Nephron progenitor cell (in vitro differentiated cells): ENCODE measurements at regions not wholly inside any gene's neighbourhood (a gene's known extent, or its start where the extent isn't known, plus 50 kb on each side); places are given as distances from the start of the nearest gene placed in this dataset.
A peak's percentile ranks its signal among the peaks of the same experiment; 100 is the strongest.

Experiments
- DNase-seq: peaks from one replicate; pipeline ENCODE4 v3.0.0; 2021
- H3K27ac Mint-ChIP-seq: 2 replicates; pipeline ENCODE4 v1.8.0; 2021; ENCODE audit warnings: mild to moderate bottlenecking, moderate library complexity, mixed read lengths
- H3K27me3 Mint-ChIP-seq: 2 replicates; pipeline ENCODE4 v1.8.0; 2021; ENCODE audit warnings: mild to moderate bottlenecking, low read depth, mixed read lengths; ENCODE audit not compliant: poor library complexity
- H3K36me3 Mint-ChIP-seq: 2 replicates; pipeline ENCODE4 v1.8.0; 2021; ENCODE audit warnings: low read depth, mixed read lengths
- H3K4me1 Mint-ChIP-seq: 2 replicates; pipeline ENCODE4 v1.8.0; 2021; ENCODE audit warnings: mixed read lengths
- H3K4me3 Mint-ChIP-seq: 2 replicates; pipeline ENCODE4 v1.8.0; 2021; ENCODE audit warnings: mild to moderate bottlenecking, moderate library complexity, mixed read lengths
- H3K9me3 Mint-ChIP-seq: 2 replicates; pipeline ENCODE4 v1.8.0; 2021; ENCODE audit warnings: mild to moderate bottlenecking, moderate library complexity, mixed read lengths
- TF ChIP-seq, protein P1 (sequence below): fragments of 200-600 bp; sonication (generic); IDR thresholded peaks from 2 replicates; pipeline ENCODE4 v1.5.0; 2021; ENCODE audit warnings: antibody characterized with exemption

DNA sequence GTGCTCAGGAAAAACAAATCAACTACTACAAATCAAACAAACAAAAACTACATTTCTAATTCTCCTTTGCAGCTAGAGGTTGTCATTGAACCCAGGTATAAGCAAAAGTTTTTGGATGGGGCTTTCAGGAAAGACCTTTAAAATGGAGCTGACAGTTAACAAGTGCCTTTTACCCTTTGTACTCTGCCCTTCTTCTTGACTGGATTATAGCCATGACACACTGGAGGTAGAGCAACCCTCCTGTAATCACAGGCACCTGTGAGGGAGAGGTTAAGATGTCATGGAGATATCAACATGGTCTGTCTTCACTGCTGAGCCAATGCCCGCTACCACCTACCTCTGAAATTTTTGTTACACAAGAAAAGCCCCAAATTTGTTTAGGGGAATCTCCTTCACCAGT is 100.0 kb upstream of the GLS start:
- Mint-ChIP-seq H3K27me3 (peaks cover 2% of the 10 kb centered on the region), H3K4me1 (peaks cover 12% of the 10 kb centered on the region), H3K9me3 (peaks cover 65% of the 10 kb centered on the region), H3K4me3 (no peak overlapping the region), H3K27ac (no peak overlapping the region), H3K36me3 (peaks cover 4% of the 10 kb centered on the region)
- TF ChIP-seq, protein P1, sequence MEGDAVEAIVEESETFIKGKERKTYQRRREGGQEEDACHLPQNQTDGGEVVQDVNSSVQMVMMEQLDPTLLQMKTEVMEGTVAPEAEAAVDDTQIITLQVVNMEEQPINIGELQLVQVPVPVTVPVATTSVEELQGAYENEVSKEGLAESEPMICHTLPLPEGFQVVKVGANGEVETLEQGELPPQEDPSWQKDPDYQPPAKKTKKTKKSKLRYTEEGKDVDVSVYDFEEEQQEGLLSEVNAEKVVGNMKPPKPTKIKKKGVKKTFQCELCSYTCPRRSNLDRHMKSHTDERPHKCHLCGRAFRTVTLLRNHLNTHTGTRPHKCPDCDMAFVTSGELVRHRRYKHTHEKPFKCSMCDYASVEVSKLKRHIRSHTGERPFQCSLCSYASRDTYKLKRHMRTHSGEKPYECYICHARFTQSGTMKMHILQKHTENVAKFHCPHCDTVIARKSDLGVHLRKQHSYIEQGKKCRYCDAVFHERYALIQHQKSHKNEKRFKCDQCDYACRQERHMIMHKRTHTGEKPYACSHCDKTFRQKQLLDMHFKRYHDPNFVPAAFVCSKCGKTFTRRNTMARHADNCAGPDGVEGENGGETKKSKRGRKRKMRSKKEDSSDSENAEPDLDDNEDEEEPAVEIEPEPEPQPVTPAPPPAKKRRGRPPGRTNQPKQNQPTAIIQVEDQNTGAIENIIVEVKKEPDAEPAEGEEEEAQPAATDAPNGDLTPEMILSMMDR, result no peak
- no peak for DNase-seq

DNA sequence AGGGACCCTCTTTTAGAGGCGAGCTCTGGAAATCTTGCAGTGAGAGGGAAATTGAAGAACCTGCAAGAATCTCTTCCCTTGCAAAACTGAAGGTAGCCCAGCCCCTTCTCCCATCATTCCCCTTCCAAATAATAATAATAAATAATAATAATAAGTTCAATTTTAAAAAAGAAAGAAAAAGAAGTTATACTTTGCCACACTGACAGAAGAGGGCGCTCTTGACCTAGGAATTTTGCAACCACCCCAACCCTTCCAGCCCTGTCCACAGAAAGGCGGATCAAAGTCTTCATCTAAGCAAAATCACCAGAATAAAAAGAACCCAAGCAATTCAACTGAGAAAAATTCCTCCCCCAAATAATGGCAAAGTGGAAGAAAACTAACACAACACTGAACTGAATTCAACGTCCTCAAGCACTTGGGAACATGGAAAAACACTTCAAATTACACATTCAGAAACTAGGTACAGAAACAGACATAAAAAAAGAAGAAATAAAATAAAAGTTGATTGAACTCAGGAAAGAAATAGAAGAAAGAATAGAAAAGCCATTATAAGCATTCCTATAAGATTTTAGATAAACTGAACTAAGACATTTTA is 98.9 kb upstream of the GLS start:
- peak overlapping the region; percentile 10 for H3K27ac Mint-ChIP-seq
- DNase-seq, result peak; percentile 62
- no peaks in the 10 kb centered on the region for H3K27me3 Mint-ChIP-seq
- TF ChIP-seq, protein P1, result peak; percentile 58
- no peaks in the 10 kb centered on the region for H3K36me3 Mint-ChIP-seq
- H3K9me3 Mint-ChIP-seq, result peaks cover 56% of the 10 kb centered on the region
- H3K4me3 Mint-ChIP-seq, result no peak overlapping the region
- peaks cover 23% of the 10 kb centered on the region for H3K4me1 Mint-ChIP-seq

DNA sequence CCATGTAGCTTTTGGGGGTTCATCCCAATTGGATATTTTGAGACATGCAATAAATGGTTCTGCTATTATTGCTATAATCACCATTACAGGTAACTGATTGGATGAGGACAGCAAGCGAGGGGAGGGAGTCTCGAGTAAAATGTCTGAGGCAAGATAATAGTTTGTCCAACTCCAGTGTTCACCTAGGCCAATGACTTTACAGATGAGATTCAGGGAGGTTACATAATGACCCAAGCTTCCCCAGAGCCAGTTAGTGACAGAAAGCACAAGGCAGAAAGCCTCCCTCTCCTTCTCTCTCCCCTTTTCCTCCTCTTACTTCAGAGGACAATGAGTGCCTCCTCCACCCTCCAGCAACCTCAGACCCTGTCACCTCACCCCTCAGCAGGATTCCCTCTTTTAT is 98.4 kb upstream of the GLS start:
- Mint-ChIP-seq H3K4me3 (no peak overlapping the region), H3K27me3 (no peaks in the 10 kb centered on the region), H3K9me3 (peaks cover 50% of the 10 kb centered on the region), H3K27ac (no peak overlapping the region), H3K4me1 (peaks cover 25% of the 10 kb centered on the region), H3K36me3 (no peaks in the 10 kb centered on the region)
- no peak for DNase-seq
- TF ChIP-seq, protein P1, result no peak

DNA sequence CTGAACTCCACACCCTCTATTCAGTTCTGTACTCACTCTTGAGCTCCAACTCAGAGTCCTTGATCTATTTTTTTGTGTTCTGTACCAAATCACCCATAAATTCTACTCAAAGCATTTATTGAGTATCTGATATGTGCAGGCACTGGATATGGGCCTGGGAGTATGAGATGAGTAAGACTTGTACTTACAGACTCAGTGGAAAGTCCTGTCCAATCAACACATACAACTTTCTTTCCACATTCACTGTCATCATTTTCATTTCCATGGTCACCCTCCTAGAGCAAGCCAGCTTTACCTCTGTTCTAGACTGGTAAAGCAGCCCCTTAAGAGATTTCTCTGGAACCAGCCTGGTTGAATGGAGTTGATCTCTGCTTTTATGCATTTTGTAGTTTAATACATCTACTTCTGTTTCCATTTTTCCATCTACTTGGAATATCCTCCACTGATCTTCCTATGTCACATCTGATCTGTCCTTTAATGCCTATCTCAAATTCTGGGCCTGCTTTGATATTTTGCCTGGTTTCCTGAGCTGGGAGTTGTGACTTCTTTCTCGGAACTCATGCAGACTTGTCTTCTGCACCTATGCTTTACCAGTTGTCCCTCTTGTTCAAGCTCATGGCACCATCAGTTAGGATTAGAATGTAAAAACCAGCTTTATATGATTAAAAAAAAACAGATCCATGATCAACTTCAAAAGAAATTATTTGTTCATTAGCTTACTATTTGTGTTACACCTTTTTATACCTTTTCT is 96.9 kb upstream of the GLS start:
- TF ChIP-seq, protein P1, result no peak
- no peaks in the 10 kb centered on the region for H3K36me3 Mint-ChIP-seq
- peaks cover 37% of the 10 kb centered on the region for H3K4me1 Mint-ChIP-seq
- peaks cover 36% of the 10 kb centered on the region for H3K9me3 Mint-ChIP-seq
- no peak overlapping the region for H3K27ac Mint-ChIP-seq
- H3K4me3 Mint-ChIP-seq, result no peak overlapping the region
- no peak for DNase-seq
- no peaks in the 10 kb centered on the region for H3K27me3 Mint-ChIP-seq

DNA sequence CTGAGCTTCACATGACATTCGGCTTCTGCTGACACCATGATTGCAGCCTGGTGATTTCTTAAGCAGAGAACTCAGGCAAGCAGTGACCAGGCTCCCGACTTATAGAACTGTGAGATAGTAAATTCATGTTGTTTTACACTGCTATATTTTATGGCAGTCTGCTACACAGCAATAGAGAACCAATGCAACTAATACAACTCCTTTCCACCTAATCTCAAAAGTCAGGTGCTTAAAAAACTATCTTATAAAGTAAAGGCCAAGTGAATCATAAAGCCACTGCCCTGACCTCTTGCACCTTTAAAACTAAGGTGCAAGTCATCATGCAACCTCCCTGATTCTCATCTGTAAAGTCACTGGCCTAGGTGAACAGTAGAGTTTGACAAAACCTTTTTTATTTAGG is 95.3 kb upstream of the GLS start:
- H3K36me3 Mint-ChIP-seq, result no peaks in the 10 kb centered on the region
- no peak for DNase-seq
- peaks cover 53% of the 10 kb centered on the region for H3K4me1 Mint-ChIP-seq
- TF ChIP-seq, protein P1, result no peak
- no peak overlapping the region for H3K4me3 Mint-ChIP-seq
- H3K27ac Mint-ChIP-seq, result no peak overlapping the region
- peaks cover 25% of the 10 kb centered on the region for H3K9me3 Mint-ChIP-seq
- no peaks in the 10 kb centered on the region for H3K27me3 Mint-ChIP-seq
